ENCODE measurements at regions not wholly inside any gene's neighbourhood (a gene's known extent, or its start where the extent isn't known, plus 50 kb on each side); places are given as distances from the start of the nearest gene placed in this dataset.
"Not testable (repeated sequence)": the region's sequence is repeated elsewhere in the genome, so short reads cannot be mapped to it uniquely, and the experiment has no call there.

- WGBS, 2 donors, result no CpG with 5 or more reads among the region's 8 CpGs
- no peak for TF ChIP-seq POLR2A (IDR thresholded peaks at IDR 0.05)
- TF ChIP-seq, protein P1, sequence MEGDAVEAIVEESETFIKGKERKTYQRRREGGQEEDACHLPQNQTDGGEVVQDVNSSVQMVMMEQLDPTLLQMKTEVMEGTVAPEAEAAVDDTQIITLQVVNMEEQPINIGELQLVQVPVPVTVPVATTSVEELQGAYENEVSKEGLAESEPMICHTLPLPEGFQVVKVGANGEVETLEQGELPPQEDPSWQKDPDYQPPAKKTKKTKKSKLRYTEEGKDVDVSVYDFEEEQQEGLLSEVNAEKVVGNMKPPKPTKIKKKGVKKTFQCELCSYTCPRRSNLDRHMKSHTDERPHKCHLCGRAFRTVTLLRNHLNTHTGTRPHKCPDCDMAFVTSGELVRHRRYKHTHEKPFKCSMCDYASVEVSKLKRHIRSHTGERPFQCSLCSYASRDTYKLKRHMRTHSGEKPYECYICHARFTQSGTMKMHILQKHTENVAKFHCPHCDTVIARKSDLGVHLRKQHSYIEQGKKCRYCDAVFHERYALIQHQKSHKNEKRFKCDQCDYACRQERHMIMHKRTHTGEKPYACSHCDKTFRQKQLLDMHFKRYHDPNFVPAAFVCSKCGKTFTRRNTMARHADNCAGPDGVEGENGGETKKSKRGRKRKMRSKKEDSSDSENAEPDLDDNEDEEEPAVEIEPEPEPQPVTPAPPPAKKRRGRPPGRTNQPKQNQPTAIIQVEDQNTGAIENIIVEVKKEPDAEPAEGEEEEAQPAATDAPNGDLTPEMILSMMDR (IDR thresholded peaks at IDR 0.05), result no peak
- H3K27ac ChIP-seq, result no peak overlapping the region
- no peak for DNase-seq
- H3K27me3 ChIP-seq, result no peaks in the 10 kb centered on the region
- no peaks in the 10 kb centered on the region for H3K9me3 ChIP-seq
- intact Hi-C loops (cut with DNase I), result no loop called here
- H3K4me3 ChIP-seq, result no peak overlapping the region
- no peaks in the 10 kb centered on the region for H3K4me1 ChIP-seq
- H3K36me3 ChIP-seq, result no peaks in the 10 kb centered on the region
Observed at GRCh38 chrX:137792214-137792613, 226.3 kb downstream of the ZIC3 start.

- H3K27ac ChIP-seq; H3K4me1 ChIP-seq; H3K27me3 ChIP-seq; H3K4me3 ChIP-seq; intact Hi-C loops (cut with DNase I); H3K36me3 ChIP-seq; DNase-seq; H3K9me3 ChIP-seq: not testable (repeated sequence)
- 82 to 85% methylated on average over 1 to 3 of the region's 3 CpGs for WGBS, 2 donors
Observed at GRCh38 chrX:137797926-137798325, 232.0 kb downstream of the ZIC3 start.

- intact Hi-C loops (cut with DNase I), result no loop called here
- 77 to 91% methylated on average over 1 of the region's 1 CpG for WGBS, 2 donors
- TF ChIP-seq, protein P1 (IDR thresholded peaks at IDR 0.05), result no peak
- TF ChIP-seq POLR2A (IDR thresholded peaks at IDR 0.05), result no peak
Observed at GRCh38 chrX:137823257-137823656, 257.3 kb downstream of the ZIC3 start.

GRCh38 chrX:137847376-137847775, 281.4 kb downstream of the ZIC3 start:
- 42 to 51% methylated on average over 2 of the region's 2 CpGs for WGBS, 2 donors
- no peak for DNase-seq
- no peaks in the 10 kb centered on the region for H3K9me3 ChIP-seq
- no peaks in the 10 kb centered on the region for H3K4me1 ChIP-seq
- H3K27me3 ChIP-seq, result no peaks in the 10 kb centered on the region
- intact Hi-C loops (cut with DNase I), result no loop called here
- H3K27ac ChIP-seq, result no peak overlapping the region
- TF ChIP-seq, protein P1 (IDR thresholded peaks at IDR 0.05), result no peak
- TF ChIP-seq POLR2A (IDR thresholded peaks at IDR 0.05), result no peak
- no peak overlapping the region for H3K4me3 ChIP-seq
- H3K36me3 ChIP-seq, result no peaks in the 10 kb centered on the region

More at GRCh38 chrX:137823257-137823656, 257.3 kb downstream of the ZIC3 start:
- no peak for DNase-seq
- Histone ChIP-seq H3K9me3 (peaks cover 0 to 3% (median 0%) of the 10 kb centered on the region in 3 donors), H3K4me1 (no peaks in the 10 kb centered on the region), H3K4me3 (no peak overlapping the region), H3K36me3 (no peaks in the 10 kb centered on the region), H3K27ac (no peak overlapping the region), H3K27me3 (no peaks in the 10 kb centered on the region)

DNA sequence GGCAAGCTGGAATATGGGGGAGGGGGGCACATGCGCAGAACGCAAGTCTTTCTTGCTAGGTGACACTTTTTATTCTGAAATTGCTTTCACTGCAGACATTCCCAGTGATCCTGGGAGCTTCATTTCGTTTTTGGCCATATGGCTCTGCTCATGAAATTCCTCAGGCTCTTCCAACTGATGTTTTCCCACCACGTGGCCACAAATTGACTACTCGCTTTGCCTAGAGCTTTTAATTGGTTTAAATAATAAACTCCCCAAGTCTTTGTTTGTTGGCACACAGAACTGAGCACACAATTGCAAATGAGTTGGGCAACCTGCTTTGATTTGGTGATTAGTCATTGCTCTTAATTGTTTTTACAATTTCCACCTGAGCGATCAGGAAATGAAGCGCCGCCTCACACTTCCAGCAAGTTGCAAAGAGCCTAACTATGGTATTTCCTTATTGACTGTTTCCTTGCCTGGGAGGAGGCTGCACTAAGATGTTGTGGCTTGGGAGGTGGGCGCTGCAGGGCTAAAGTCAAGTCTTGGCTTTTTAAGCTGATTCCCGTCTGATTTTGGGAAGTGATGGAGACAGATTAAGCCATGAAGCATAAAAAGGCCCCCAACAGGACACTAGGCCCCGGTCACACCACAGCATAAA, 282.5 kb downstream of the ZIC3 start:
- WGBS, 2 donors, result 24 to 42% methylated on average over 7 to 11 of the region's 11 CpGs
- DNase-seq, result no peak
- TF ChIP-seq, protein P1 (IDR thresholded peaks at IDR 0.05), result no peak
- no peak for TF ChIP-seq POLR2A (IDR thresholded peaks at IDR 0.05)
- H3K27ac ChIP-seq, result no peak overlapping the region
- intact Hi-C loops (cut with DNase I), result no loop called here
- H3K27me3 ChIP-seq, result no peaks in the 10 kb centered on the region
- no peak overlapping the region for H3K4me3 ChIP-seq
- H3K4me1 ChIP-seq, result no peaks in the 10 kb centered on the region
- H3K9me3 ChIP-seq, result no peaks in the 10 kb centered on the region
- H3K36me3 ChIP-seq, result no peaks in the 10 kb centered on the region

GRCh38 chrX:137852502-137852901, 286.6 kb downstream of the ZIC3 start:
- Histone ChIP-seq H3K4me3 (no peak overlapping the region), H3K27me3 (no peaks in the 10 kb centered on the region), H3K27ac (no peak overlapping the region), H3K36me3 (no peaks in the 10 kb centered on the region), H3K4me1 (no peaks in the 10 kb centered on the region), H3K9me3 (no peaks in the 10 kb centered on the region)
- intact Hi-C loops (cut with DNase I), result no loop called here
- no peak for TF ChIP-seq POLR2A (IDR thresholded peaks at IDR 0.05)
- TF ChIP-seq, protein P1 (IDR thresholded peaks at IDR 0.05), result no peak
- DNase-seq, result no peak
- WGBS, 2 donors, result 54 to 63% methylated on average over 2 of the region's 2 CpGs
